BE2C (cell line): ENCODE measurements at regions not wholly inside any gene's neighbourhood (a gene's known extent, or its start where the extent isn't known, plus 50 kb on each side); places are given as distances from the start of the nearest gene placed in this dataset.

ENCODE experiments used
- DNase-seq: peaks from one replicate; pipeline ENCODE4 v3.0.0-alpha.2; 2020
- H3K27me3 ChIP-seq: fragments of 250-450 bp; sonication (Bioruptor Pico); 2 replicates; pipeline ENCODE4 v1.5.1; 2020; ENCODE audit warnings: mild to moderate bottlenecking
- H3K36me3 ChIP-seq: fragments of 250-450 bp; sonication (Bioruptor Pico); 2 replicates; pipeline ENCODE4 v1.5.1; 2020; ENCODE audit warnings: mild to moderate bottlenecking
- H3K4me1 ChIP-seq: fragments of 250-450 bp; sonication (Bioruptor Pico); 2 replicates; pipeline ENCODE4 v1.5.1; 2020
- H3K4me3 ChIP-seq: 2 replicates; pipeline ENCODE4 v1.5.1; 2011; ENCODE audit warnings: low read depth, low read length
- H3K9me3 ChIP-seq: fragments of 250-450 bp; sonication (Bioruptor Pico); 2 replicates; pipeline ENCODE4 v1.5.1; 2020
- CTCF ChIP-seq: IDR thresholded peaks from 2 replicates; pipeline ENCODE4 v1.5.1; 2012; ENCODE audit warnings: mild to moderate bottlenecking, low read depth, low read length

DNA sequence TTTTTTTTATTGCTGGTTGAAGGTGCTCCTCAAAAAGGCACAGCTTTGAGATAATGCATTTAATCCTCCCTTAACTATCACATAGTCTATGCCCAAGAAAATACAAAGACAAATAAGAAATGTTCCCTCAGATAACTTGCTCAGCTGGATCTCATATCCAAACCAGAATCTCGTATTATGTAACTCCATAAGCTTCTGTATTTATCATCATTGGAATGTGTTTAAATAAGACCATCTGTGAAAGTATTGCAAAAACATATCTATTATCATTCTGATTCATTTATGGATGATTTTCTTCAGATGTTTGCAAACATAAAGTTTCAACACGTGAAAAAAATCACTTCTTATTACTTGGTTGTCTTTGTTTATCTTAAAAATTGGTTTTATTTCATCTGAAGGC lies 190.9 kb downstream of the IRS2 start:
- no peak overlapping the region for H3K4me3 ChIP-seq
- no peaks in the 10 kb centered on the region for H3K9me3 ChIP-seq
- H3K36me3 ChIP-seq, result no peaks in the 10 kb centered on the region
- no peak for TF ChIP-seq CTCF
- no peak for DNase-seq
- H3K27me3 ChIP-seq, result no peaks in the 10 kb centered on the region
- H3K4me1 ChIP-seq, result no peaks in the 10 kb centered on the region

- Histone ChIP-seq H3K9me3 (no peaks in the 10 kb centered on the region), H3K4me1 (no peaks in the 10 kb centered on the region), H3K36me3 (no peaks in the 10 kb centered on the region), H3K27me3 (no peaks in the 10 kb centered on the region), H3K4me3 (no peak overlapping the region)
- TF ChIP-seq CTCF, result no peak
- DNase-seq, result no peak
These were observed 193.2 kb downstream of the IRS2 start for GRCh38 chr13:109593230-109593629.

GRCh38 chr13:109592770-109593169 lies 193.6 kb downstream of the IRS2 start:
- H3K9me3 ChIP-seq, result no peaks in the 10 kb centered on the region
- DNase-seq, result no peak
- no peaks in the 10 kb centered on the region for H3K27me3 ChIP-seq
- H3K36me3 ChIP-seq, result no peaks in the 10 kb centered on the region
- no peaks in the 10 kb centered on the region for H3K4me1 ChIP-seq
- no peak for TF ChIP-seq CTCF
- no peak overlapping the region for H3K4me3 ChIP-seq

GRCh38 chr13:109587689-109588088 lies 198.7 kb downstream of the IRS2 start:
- DNase-seq, result no peak
- TF ChIP-seq CTCF, result no peak
- Histone ChIP-seq H3K4me1 (no peaks in the 10 kb centered on the region), H3K36me3 (no peaks in the 10 kb centered on the region), H3K9me3 (no peaks in the 10 kb centered on the region), H3K4me3 (no peak overlapping the region), H3K27me3 (no peaks in the 10 kb centered on the region)

DNA sequence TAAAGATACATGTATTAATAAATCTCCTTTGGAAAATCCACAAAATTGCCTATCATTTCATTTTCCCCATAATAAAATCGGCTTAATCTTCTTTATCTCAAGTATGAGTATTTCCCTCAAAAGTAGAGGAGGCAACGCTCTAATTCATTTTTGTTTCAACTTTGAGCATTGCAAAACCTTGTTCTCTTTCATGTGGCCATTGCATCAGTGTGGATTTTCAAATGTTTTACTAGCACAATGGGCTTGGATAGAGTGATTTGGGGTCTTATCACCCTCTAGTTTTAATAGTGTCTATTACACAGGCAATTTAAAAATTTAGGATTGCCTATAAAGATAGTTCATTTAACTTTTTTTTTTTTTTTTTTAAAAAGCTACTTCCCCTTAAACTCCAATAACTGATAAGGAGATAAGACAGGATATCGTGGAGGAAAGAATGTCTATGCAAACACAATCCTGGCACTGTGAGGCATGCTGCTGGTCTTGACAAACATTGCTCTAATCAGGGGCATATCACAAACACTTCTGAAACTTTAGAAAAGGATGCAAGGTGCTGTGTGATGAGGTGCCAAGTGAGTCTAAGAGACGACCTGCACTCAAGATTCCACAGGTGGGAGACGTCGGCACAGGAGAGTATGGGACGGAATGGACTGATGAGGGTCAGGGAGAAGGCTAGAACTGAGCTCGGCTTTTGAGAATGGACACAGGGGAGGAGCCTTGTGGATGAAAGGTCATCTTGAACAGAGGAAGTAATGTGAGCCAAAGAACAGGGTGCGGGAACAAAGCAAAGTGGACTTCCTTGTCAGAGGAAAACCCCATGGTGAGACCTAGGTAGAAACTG lies 199.7 kb downstream of the IRS2 start:
- no peak overlapping the region for H3K4me3 ChIP-seq
- no peaks in the 10 kb centered on the region for H3K4me1 ChIP-seq
- DNase-seq, result no peak
- H3K36me3 ChIP-seq, result no peaks in the 10 kb centered on the region
- no peaks in the 10 kb centered on the region for H3K27me3 ChIP-seq
- H3K9me3 ChIP-seq, result no peaks in the 10 kb centered on the region
- TF ChIP-seq CTCF, result no peak

DNA sequence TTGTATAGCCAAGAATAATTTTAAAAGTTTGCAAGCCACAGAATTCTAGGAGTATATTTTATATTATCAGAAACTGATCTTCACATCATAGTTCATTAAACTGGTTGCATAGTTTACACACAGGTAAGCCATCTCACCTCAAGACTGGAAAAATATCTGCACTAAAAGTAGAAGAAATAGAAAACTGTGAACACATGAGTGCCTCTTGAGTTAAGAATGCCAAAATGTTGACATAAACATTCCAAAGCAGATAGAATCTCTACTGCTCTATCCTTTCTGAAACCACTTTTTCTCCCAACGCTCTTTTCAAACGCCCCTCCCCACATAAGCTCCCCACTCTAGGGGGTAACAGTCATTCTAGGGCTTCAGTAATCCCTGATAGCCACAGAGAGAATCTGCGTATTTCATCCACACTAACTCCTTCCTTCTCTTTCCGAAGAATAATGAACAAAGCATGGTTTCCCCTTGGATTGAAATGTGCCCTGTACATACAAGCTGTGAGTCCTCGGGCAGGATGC lies 201.5 kb downstream of the IRS2 start:
- TF ChIP-seq CTCF, result no peak
- Histone ChIP-seq H3K36me3 (no peaks in the 10 kb centered on the region), H3K9me3 (no peaks in the 10 kb centered on the region), H3K4me1 (no peaks in the 10 kb centered on the region), H3K4me3 (no peak overlapping the region), H3K27me3 (no peaks in the 10 kb centered on the region)
- no peak for DNase-seq
